ENCODE measurements at regions not wholly inside any gene's neighbourhood (a gene's known extent, or its start where the extent isn't known, plus 50 kb on each side); places are given as distances from the start of the nearest gene placed in this dataset.

DNA sequence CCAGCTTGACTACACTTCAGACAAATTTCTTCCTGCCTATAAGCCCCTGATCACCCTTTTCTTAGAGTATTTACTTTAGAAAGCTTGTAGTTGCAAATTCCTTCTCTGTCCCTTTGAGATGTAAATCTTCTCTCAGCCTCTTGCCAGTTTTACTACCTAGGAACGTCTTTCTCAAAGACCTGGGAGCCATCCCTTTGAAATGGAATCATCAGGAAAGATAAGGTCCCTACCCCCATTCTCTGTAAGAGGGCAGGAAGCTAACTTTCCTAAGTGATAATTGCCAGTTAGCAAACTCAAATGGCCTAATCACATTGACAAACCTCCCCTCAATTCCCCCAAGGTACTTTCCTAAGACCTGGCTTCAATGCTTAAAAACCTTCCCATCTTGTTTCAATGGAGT lies 304.5 kb downstream of the MDFIC start:
- Histone ChIP-seq H3K9me3 (no peaks in the 10 kb centered on the region), H3K4me1 (ENCODE audit: low read depth) (no peaks in the 10 kb centered on the region), H3K4me3 (no peak overlapping the region), H3K36me3 (ENCODE audit: low read depth) (no peaks in the 10 kb centered on the region)
- DNase-seq (no peak), ATAC-seq (no peak)
- intact Hi-C loops (cut with DNase I, micrococcal nuclease) = no loop called here
- TF ChIP-seq, protein P1, sequence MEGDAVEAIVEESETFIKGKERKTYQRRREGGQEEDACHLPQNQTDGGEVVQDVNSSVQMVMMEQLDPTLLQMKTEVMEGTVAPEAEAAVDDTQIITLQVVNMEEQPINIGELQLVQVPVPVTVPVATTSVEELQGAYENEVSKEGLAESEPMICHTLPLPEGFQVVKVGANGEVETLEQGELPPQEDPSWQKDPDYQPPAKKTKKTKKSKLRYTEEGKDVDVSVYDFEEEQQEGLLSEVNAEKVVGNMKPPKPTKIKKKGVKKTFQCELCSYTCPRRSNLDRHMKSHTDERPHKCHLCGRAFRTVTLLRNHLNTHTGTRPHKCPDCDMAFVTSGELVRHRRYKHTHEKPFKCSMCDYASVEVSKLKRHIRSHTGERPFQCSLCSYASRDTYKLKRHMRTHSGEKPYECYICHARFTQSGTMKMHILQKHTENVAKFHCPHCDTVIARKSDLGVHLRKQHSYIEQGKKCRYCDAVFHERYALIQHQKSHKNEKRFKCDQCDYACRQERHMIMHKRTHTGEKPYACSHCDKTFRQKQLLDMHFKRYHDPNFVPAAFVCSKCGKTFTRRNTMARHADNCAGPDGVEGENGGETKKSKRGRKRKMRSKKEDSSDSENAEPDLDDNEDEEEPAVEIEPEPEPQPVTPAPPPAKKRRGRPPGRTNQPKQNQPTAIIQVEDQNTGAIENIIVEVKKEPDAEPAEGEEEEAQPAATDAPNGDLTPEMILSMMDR (IDR thresholded peaks at IDR 0.05) = no peak

DNA sequence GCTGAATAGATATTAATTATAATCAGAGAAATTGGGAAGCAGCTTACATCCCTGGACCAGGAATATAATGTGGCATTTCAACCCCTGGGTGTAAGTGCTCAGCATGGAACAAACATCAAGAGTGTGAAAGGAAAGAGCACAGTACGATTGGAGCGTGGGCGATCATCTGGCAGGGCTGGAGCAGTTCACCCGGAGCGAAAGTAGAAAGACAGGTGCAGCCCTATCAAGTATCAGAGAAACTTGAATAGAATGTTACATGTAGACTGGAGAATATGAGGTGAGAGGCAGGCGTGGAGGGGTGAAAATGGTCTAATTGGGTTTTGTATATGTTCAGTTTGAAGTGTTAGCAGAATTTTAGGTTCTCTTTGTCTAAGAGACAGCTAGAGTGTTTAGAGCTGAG lies 303.0 kb downstream of the MDFIC start:
- ATAC-seq (no peak), DNase-seq (no peak)
- H3K36me3 ChIP-seq (ENCODE audit: low read depth) = no peaks in the 10 kb centered on the region
- intact Hi-C loops (cut with DNase I, micrococcal nuclease) = no loop called here
- no peaks in the 10 kb centered on the region for H3K9me3 ChIP-seq
- H3K4me1 ChIP-seq (ENCODE audit: low read depth) = no peaks in the 10 kb centered on the region
- TF ChIP-seq, protein P1 (IDR thresholded peaks at IDR 0.05) = no peak
- H3K4me3 ChIP-seq = no peak overlapping the region

DNA sequence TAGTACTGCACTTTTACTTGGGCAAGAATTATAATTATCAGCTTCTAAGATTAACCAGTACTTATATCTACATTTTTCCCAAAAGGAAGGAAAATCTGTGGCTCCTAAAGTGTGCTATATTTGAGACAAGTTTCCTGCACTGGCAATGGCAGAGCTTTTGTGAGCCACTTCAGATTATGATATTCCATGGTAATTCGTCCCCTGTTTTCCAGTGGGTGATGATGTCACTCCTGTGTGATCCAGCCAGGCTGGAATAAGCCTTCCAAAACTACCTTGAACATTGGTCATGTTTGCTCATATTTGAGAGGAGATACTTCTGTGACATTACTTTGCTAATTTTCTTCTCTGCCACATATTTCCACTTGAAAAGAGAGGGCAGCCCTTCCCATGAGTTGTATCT lies 302.1 kb downstream of the MDFIC start:
- Histone ChIP-seq H3K9me3 (no peaks in the 10 kb centered on the region), H3K4me1 (ENCODE audit: low read depth) (no peaks in the 10 kb centered on the region), H3K36me3 (ENCODE audit: low read depth) (no peaks in the 10 kb centered on the region), H3K4me3 (no peak overlapping the region)
- no peak for ATAC-seq
- DNase-seq = no peak
- intact Hi-C loops (cut with DNase I, micrococcal nuclease) = no loop called here
- TF ChIP-seq, protein P1 (IDR thresholded peaks at IDR 0.05) = no peak

DNA sequence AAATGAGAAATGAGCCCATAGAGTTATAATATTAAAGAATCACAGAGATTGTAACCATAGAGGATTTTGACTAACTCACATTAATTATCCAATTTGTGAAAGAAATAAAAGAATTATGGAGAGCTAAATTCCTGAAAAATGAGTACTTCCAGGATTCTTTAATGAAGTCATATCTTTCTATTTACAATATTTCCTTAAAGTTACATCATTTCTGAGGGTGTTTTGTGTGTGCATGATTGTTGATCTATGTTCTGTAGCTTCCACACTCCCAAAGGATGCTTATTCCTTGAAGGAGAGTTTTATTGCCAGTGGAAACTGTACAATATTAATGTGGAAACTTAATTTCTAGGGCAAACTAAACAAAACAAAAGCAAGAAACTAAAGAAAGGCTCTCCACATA lies 299.6 kb downstream of the MDFIC start:
- DNase-seq (no peak), ATAC-seq (no peak)
- H3K4me1 ChIP-seq (ENCODE audit: low read depth) = no peaks in the 10 kb centered on the region
- intact Hi-C loops (cut with DNase I, micrococcal nuclease) = no loop called here
- no peak overlapping the region for H3K4me3 ChIP-seq
- TF ChIP-seq, protein P1 (IDR thresholded peaks at IDR 0.05) = no peak
- no peaks in the 10 kb centered on the region for H3K9me3 ChIP-seq
- no peaks in the 10 kb centered on the region for H3K36me3 ChIP-seq (ENCODE audit: low read depth)

DNA sequence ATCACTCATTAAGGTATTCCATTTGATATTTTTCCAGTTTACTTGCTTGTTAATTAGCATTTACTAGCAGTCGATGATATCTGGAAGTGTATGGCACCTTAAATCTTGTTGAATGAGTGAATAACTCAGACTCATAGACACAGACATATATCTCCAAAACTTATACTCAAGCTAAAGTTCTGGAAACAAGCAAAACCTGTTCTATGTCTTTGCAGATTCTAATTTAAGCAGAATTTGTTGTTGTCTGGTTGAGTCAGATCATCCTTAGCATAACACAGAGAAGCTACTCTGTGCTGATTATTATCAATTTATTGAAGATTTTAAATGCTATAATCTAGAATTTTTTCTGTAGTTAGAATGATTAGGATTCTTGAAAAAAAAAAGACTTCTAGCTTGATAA lies 296.2 kb downstream of the MDFIC start:
- intact Hi-C loops (cut with DNase I, micrococcal nuclease) = no loop called here
- H3K9me3 ChIP-seq = no peaks in the 10 kb centered on the region
- no peak for ATAC-seq
- H3K4me3 ChIP-seq = no peak overlapping the region
- TF ChIP-seq, protein P1 (IDR thresholded peaks at IDR 0.05) = no peak
- no peaks in the 10 kb centered on the region for H3K36me3 ChIP-seq (ENCODE audit: low read depth)
- no peak for DNase-seq
- H3K4me1 ChIP-seq (ENCODE audit: low read depth) = no peaks in the 10 kb centered on the region

DNA sequence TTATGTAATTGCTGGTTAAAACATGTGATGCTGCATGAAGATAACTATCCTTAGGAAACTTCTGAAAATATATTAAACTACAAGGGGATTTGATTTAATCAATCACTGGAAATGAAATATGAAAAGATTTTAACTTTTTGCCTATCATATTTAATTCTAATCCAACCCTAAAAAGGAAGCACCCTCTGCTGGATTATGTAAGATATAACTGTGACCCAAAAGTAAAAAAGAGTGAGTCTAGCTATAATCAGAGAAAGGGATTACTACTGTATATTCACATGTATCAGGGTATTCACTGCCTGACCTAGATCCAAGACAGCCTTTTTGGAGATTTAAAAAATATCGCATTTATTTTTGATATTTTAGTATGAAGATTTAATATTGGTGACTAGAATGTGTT lies 295.5 kb downstream of the MDFIC start:
- Histone ChIP-seq H3K9me3 (no peaks in the 10 kb centered on the region), H3K4me3 (no peak overlapping the region), H3K4me1 (ENCODE audit: low read depth) (no peaks in the 10 kb centered on the region), H3K36me3 (ENCODE audit: low read depth) (no peaks in the 10 kb centered on the region)
- intact Hi-C loops (cut with DNase I, micrococcal nuclease) = no loop called here
- no peak for DNase-seq
- no peak for ATAC-seq
- TF ChIP-seq, protein P1 (IDR thresholded peaks at IDR 0.05) = no peak
